Cardiac muscle cell (in vitro differentiated cells and primary cell): ENCODE measurements at regions not wholly inside any gene's neighbourhood (a gene's known extent, or its start where the extent isn't known, plus 50 kb on each side); places are given as distances from the start of the nearest gene placed in this dataset.

ENCODE experiments used
- DNase-seq, 2 donors: peaks; one replicate each; pipeline versions ENCODE4 v3.0.0 to v3.0.0-alpha.2; 2010 to 2017; ENCODE audit warnings: low read depth in 1 of 2, low spot score in 1 of 2
- H3K27ac ChIP-seq: fragments of 200-600 bp; sonication (generic); 2 replicates; pipeline ENCODE4 v1.5.1; 2016
- H3K27me3 ChIP-seq: fragments of 200-600 bp; sonication (generic); 2 replicates; pipeline ENCODE4 v1.6.0; 2016; ENCODE audit warnings: control low read depth
- H3K36me3 ChIP-seq: fragments of 200-600 bp; sonication (generic); 2 replicates; pipeline ENCODE4 v1.5.1; 2016; ENCODE audit warnings: control low read depth
- H3K4me1 ChIP-seq: fragments of 200-600 bp; sonication (generic); 2 replicates; pipeline ENCODE4 v1.8.1; 2017; ENCODE audit warnings: low read depth, mild to moderate bottlenecking, mixed run types
- H3K4me3 ChIP-seq: fragments of 200-600 bp; sonication (generic); 2 replicates; pipeline ENCODE4 v1.5.1; 2016; ENCODE audit warnings: mild to moderate bottlenecking
- H3K9me3 ChIP-seq: fragments of 200-600 bp; sonication (generic); 2 replicates; pipeline ENCODE4 v1.5.1; 2017; ENCODE audit warnings: low read depth, mild to moderate bottlenecking, control low read depth
- CTCF ChIP-seq: IDR thresholded peaks from 2 replicates; pipeline ENCODE4 v1.5.1; 2012; ENCODE audit warnings: low read depth, mild to moderate bottlenecking, low read length

DNA sequence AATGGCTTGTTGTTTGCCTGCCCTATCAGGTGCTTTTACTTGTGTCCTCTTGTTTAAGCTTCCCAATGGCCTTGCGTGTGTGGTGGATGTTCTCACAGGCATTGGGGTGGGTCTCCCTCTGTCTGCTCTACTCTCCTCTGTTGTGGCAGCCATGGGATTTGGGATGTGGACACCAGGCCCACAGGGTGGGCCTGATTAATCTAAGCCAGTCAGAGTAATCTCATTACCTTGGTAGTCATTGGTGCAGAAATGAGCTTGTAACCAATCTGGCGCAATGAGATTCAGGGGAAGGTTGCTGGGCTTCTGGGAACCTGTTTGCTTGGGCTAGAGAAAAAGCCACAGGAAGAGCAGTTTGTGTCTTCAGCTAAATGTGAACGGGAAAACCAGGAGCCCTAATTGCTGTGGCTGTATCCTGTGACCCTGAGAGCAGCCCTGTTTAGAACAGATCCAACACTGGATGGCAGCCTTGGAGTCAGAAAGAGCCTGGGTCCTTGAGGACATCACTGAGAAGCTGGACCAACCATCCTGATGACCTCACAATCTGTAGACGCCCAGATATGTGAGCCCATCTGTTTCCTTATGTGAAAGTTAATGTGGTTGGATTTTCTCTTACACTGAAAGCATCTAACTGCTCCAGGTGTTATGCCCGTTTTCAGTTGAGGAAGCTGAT is 157.3 kb upstream of the UBE2E1 start:
- no peaks in the 10 kb centered on the region for H3K4me1 ChIP-seq
- H3K27ac ChIP-seq: no peak overlapping the region
- no peak overlapping the region for H3K4me3 ChIP-seq
- H3K36me3 ChIP-seq: no peaks in the 10 kb centered on the region
- peak in 1 of 2 donors; percentile 42 for DNase-seq
- no peaks in the 10 kb centered on the region for H3K9me3 ChIP-seq
- TF ChIP-seq CTCF: peak; percentile 11
- no peaks in the 10 kb centered on the region for H3K27me3 ChIP-seq

- Histone ChIP-seq H3K9me3 (no peaks in the 10 kb centered on the region), H3K4me3 (no peak overlapping the region), H3K27ac (no peak overlapping the region), H3K36me3 (no peaks in the 10 kb centered on the region), H3K27me3 (no peaks in the 10 kb centered on the region), H3K4me1 (no peaks in the 10 kb centered on the region)
- no peak for DNase-seq
- TF ChIP-seq CTCF: no peak
Measured at GRCh38 chr3:23648996-23649395, 156.8 kb upstream of the UBE2E1 start.

- DNase-seq: no peak
- Histone ChIP-seq H3K36me3 (no peaks in the 10 kb centered on the region), H3K9me3 (no peaks in the 10 kb centered on the region), H3K27me3 (no peaks in the 10 kb centered on the region), H3K4me1 (no peaks in the 10 kb centered on the region), H3K27ac (no peak overlapping the region), H3K4me3 (no peak overlapping the region)
- no peak for TF ChIP-seq CTCF
Measured at GRCh38 chr3:23649448-23649847, 156.3 kb upstream of the UBE2E1 start.

- no peaks in the 10 kb centered on the region for H3K36me3 ChIP-seq
- H3K4me1 ChIP-seq: no peaks in the 10 kb centered on the region
- H3K4me3 ChIP-seq: no peak overlapping the region
- H3K27me3 ChIP-seq: no peaks in the 10 kb centered on the region
- no peak for TF ChIP-seq CTCF
- H3K9me3 ChIP-seq: no peaks in the 10 kb centered on the region
- H3K27ac ChIP-seq: no peak overlapping the region
- peak in 1 of 2 donors; percentile 71 for DNase-seq
Measured at GRCh38 chr3:23650371-23651140, 155.2 kb upstream of the UBE2E1 start.

DNA sequence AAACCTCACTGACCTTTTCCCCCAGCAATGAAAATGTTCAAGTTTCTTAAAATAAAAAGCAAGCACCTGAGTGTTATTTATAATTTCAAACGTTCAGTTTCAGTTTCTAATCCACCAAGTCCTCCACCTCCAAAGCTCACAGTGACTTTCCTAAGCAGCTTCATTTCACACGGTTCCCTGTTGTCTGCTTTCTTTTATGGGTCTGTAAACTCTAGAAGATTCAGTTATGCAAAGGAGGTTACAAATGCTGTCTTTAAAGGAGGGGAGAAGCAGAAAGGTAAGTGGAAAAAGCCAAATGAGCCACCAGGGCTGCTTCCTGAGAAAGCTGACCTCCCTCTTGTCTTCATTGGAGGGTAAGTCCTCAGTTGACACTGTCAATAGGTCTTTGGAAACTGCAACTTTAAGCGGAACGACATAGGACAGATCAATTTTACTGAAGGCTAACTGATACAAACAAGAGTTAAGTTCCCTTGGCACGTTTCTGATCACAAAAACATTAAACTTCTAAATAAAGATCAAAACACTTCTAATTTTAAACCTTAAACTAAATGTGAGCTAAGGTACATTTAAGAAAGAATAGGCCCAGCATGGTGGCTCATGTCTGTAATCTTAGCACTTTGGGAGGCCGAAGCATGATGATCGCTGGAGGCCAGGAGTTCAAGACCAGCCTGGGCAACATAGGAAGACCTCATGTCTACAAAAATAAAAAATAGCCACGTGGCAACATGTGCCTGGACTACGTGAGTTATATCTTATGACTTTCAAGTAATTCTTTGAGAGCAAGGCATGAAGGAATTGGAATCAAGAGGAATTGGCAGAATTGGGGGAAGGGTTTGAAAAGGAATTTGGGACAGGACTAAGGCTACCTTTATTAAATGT is 151.9 kb upstream of the UBE2E1 start:
- no peak for DNase-seq
- no peaks in the 10 kb centered on the region for H3K4me1 ChIP-seq
- H3K9me3 ChIP-seq: no peaks in the 10 kb centered on the region
- no peak for TF ChIP-seq CTCF
- no peak overlapping the region for H3K4me3 ChIP-seq
- H3K36me3 ChIP-seq: no peaks in the 10 kb centered on the region
- no peaks in the 10 kb centered on the region for H3K27me3 ChIP-seq
- no peak overlapping the region for H3K27ac ChIP-seq
